ENCODE measurements at regions not wholly inside any gene's neighbourhood (a gene's known extent, or its start where the extent isn't known, plus 50 kb on each side); places are given as distances from the start of the nearest gene placed in this dataset.

DNA sequence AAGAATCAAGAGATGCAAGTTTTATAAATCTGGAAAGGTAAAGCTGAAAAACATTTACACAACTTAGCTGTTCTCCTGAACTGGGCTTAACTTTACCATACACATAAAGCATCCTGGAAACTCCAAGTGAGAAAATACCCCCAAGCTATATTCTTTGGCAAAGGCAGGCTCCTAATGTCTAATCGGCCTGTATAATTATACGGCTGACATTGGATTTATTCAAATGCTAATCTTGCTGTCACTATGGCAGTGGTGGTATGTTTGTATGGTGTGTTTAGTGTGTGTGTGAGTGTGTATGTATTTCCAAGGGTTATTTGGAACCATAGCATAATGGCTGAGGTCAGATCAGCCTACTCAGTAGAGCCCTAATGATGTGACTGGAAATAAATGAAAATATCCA lies 1031.8 kb upstream of the ZEB2 start:
- ATAC-seq = no peak
- no peak for TF ChIP-seq ISL1 (CRISPR knock-in tag; IDR thresholded peaks at IDR 0.05)
- TF ChIP-seq RARB (CRISPR knock-in tag; IDR thresholded peaks at IDR 0.05) = no peak
- no peak for TF ChIP-seq ZFP30 (CRISPR knock-in tag; IDR thresholded peaks at IDR 0.05)
- TF ChIP-seq ZNF8 (CRISPR knock-in tag; IDR thresholded peaks at IDR 0.05) = no peak
- TF ChIP-seq ZC3H10 (CRISPR knock-in tag; IDR thresholded peaks at IDR 0.05) = no peak
- TF ChIP-seq ESRRG (CRISPR knock-in tag; IDR thresholded peaks at IDR 0.05) = no peak
- TF ChIP-seq GLIS3 (CRISPR knock-in tag; IDR thresholded peaks at IDR 0.05) = no peak
- no peak for TF ChIP-seq CSDC2 (CRISPR knock-in tag; IDR thresholded peaks at IDR 0.05)
- no peak for TF ChIP-seq ZNF565 (CRISPR knock-in tag; conservative IDR thresholded peaks at IDR 0.05; ENCODE audit: low read depth)
- TF ChIP-seq BACH2 (CRISPR knock-in tag; IDR thresholded peaks at IDR 0.05; ENCODE audit: borderline replicate concordance) = no peak
- TF ChIP-seq, protein P1, sequence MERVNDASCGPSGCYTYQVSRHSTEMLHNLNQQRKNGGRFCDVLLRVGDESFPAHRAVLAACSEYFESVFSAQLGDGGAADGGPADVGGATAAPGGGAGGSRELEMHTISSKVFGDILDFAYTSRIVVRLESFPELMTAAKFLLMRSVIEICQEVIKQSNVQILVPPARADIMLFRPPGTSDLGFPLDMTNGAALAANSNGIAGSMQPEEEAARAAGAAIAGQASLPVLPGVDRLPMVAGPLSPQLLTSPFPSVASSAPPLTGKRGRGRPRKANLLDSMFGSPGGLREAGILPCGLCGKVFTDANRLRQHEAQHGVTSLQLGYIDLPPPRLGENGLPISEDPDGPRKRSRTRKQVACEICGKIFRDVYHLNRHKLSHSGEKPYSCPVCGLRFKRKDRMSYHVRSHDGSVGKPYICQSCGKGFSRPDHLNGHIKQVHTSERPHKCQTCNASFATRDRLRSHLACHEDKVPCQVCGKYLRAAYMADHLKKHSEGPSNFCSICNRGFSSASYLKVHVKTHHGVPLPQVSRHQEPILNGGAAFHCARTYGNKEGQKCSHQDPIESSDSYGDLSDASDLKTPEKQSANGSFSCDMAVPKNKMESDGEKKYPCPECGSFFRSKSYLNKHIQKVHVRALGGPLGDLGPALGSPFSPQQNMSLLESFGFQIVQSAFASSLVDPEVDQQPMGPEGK (CRISPR knock-in tag; IDR thresholded peaks at IDR 0.05; ENCODE audit: borderline replicate concordance) = no peak
- TF ChIP-seq, protein P2, sequence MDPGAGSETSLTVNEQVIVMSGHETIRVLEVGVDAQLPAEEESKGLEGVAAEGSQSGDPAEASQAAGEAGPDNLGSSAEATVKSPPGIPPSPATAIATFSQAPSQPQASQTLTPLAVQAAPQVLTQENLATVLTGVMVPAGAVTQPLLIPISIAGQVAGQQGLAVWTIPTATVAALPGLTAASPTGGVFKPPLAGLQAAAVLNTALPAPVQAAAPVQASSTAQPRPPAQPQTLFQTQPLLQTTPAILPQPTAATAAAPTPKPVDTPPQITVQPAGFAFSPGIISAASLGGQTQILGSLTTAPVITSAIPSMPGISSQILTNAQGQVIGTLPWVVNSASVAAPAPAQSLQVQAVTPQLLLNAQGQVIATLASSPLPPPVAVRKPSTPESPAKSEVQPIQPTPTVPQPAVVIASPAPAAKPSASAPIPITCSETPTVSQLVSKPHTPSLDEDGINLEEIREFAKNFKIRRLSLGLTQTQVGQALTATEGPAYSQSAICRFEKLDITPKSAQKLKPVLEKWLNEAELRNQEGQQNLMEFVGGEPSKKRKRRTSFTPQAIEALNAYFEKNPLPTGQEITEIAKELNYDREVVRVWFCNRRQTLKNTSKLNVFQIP (CRISPR knock-in tag; IDR thresholded peaks at IDR 0.05; ENCODE audit: borderline replicate concordance, low read depth) = no peak
- no peak for TF ChIP-seq ARNTL (CRISPR knock-in tag; IDR thresholded peaks at IDR 0.05; ENCODE audit: borderline replicate concordance, low read depth)
- no peak for TF ChIP-seq PPARA (CRISPR knock-in tag; IDR thresholded peaks at IDR 0.05; ENCODE audit: borderline replicate concordance)
- no peak for TF ChIP-seq TOX (CRISPR knock-in tag; IDR thresholded peaks at IDR 0.05; ENCODE audit: borderline replicate concordance)

DNA sequence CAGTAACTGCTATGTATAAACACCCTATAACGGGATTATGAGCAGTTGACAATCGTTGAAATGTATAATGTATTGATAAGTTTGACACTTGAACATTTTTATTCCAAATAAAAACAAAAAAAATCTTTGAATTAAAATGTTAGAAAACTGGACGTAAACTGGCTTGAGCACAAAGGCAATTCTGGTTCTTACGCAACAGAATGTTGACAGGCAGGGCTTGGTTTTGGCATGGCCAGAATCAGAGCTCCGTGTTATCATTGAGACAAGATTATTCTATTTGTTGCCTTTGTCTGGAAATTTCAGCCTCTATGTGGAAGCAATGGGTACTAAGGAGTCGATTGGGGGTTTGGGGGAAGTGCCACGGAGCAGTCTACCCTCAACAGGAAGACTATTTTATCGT lies 1028.6 kb upstream of the ZEB2 start:
- ATAC-seq = no peak
- TF ChIP-seq, protein P2 (CRISPR knock-in tag; IDR thresholded peaks at IDR 0.05; ENCODE audit: borderline replicate concordance, low read depth) = no peak
- TF ChIP-seq SNAI2 (CRISPR knock-in tag; IDR thresholded peaks at IDR 0.05) = no peak

DNA sequence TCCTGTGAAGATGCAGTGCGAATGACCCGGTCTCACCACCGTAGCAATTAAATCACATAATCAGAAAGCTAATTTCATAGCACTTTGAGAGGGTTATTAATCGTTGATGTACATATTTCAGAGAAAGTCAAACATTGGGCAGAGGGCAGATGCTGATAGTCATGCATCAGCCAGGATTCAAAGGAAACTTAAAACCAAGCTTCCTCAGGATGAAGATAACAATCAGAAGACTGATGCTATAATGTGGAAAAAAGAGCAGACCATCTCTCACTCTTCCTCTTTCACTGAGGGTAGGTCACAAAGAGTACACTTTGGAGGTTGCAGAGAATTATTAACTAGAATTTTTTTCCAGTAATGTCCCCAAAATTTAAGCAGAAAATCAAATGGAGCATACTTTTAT lies 1027.7 kb upstream of the ZEB2 start:
- no peak for ATAC-seq
- no peak for TF ChIP-seq RARB (CRISPR knock-in tag; IDR thresholded peaks at IDR 0.05)
- TF ChIP-seq CSDC2 (CRISPR knock-in tag; IDR thresholded peaks at IDR 0.05) = no peak
- TF ChIP-seq BACH2 (CRISPR knock-in tag; IDR thresholded peaks at IDR 0.05; ENCODE audit: borderline replicate concordance) = no peak
- TF ChIP-seq, protein P3, sequence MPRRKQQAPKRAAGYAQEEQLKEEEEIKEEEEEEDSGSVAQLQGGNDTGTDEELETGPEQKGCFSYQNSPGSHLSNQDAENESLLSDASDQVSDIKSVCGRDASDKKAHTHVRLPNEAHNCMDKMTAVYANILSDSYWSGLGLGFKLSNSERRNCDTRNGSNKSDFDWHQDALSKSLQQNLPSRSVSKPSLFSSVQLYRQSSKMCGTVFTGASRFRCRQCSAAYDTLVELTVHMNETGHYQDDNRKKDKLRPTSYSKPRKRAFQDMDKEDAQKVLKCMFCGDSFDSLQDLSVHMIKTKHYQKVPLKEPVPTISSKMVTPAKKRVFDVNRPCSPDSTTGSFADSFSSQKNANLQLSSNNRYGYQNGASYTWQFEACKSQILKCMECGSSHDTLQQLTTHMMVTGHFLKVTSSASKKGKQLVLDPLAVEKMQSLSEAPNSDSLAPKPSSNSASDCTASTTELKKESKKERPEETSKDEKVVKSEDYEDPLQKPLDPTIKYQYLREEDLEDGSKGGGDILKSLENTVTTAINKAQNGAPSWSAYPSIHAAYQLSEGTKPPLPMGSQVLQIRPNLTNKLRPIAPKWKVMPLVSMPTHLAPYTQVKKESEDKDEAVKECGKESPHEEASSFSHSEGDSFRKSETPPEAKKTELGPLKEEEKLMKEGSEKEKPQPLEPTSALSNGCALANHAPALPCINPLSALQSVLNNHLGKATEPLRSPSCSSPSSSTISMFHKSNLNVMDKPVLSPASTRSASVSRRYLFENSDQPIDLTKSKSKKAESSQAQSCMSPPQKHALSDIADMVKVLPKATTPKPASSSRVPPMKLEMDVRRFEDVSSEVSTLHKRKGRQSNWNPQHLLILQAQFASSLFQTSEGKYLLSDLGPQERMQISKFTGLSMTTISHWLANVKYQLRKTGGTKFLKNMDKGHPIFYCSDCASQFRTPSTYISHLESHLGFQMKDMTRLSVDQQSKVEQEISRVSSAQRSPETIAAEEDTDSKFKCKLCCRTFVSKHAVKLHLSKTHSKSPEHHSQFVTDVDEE (CRISPR knock-in tag; IDR thresholded peaks at IDR 0.05) = no peak
- TF ChIP-seq, protein P4, sequence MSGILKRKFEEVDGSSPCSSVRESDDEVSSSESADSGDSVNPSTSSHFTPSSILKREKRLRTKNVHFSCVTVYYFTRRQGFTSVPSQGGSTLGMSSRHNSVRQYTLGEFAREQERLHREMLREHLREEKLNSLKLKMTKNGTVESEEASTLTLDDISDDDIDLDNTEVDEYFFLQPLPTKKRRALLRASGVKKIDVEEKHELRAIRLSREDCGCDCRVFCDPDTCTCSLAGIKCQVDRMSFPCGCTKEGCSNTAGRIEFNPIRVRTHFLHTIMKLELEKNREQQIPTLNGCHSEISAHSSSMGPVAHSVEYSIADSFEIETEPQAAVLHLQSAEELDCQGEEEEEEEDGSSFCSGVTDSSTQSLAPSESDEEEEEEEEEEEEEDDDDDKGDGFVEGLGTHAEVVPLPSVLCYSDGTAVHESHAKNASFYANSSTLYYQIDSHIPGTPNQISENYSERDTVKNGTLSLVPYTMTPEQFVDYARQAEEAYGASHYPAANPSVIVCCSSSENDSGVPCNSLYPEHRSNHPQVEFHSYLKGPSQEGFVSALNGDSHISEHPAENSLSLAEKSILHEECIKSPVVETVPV (CRISPR knock-in tag; IDR thresholded peaks at IDR 0.05) = no peak
- no peak for TF ChIP-seq SNAI2 (CRISPR knock-in tag; IDR thresholded peaks at IDR 0.05)
- TF ChIP-seq, protein P5, sequence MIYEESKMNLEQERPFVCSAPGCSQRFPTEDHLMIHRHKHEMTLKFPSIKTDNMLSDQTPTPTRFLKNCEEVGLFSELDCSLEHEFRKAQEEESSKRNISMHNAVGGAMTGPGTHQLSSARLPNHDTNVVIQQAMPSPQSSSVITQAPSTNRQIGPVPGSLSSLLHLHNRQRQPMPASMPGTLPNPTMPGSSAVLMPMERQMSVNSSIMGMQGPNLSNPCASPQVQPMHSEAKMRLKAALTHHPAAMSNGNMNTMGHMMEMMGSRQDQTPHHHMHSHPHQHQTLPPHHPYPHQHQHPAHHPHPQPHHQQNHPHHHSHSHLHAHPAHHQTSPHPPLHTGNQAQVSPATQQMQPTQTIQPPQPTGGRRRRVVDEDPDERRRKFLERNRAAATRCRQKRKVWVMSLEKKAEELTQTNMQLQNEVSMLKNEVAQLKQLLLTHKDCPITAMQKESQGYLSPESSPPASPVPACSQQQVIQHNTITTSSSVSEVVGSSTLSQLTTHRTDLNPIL (CRISPR knock-in tag; IDR thresholded peaks at IDR 0.05; ENCODE audit: low read depth) = no peak
- TF ChIP-seq, protein P1 (CRISPR knock-in tag; IDR thresholded peaks at IDR 0.05; ENCODE audit: borderline replicate concordance) = no peak
- TF ChIP-seq, protein P2 (CRISPR knock-in tag; IDR thresholded peaks at IDR 0.05; ENCODE audit: borderline replicate concordance, low read depth) = no peak
- TF ChIP-seq ZC3H10 (CRISPR knock-in tag; IDR thresholded peaks at IDR 0.05) = no peak
- TF ChIP-seq ZNF565 (CRISPR knock-in tag; conservative IDR thresholded peaks at IDR 0.05; ENCODE audit: low read depth) = no peak
- TF ChIP-seq ESRRG (CRISPR knock-in tag; IDR thresholded peaks at IDR 0.05) = no peak
- no peak for TF ChIP-seq ISL1 (CRISPR knock-in tag; IDR thresholded peaks at IDR 0.05)
- TF ChIP-seq ZFP3 (CRISPR knock-in tag; IDR thresholded peaks at IDR 0.05) = no peak
- TF ChIP-seq ZFP30 (CRISPR knock-in tag; IDR thresholded peaks at IDR 0.05) = no peak
- no peak for TF ChIP-seq ZNF70 (CRISPR knock-in tag; IDR thresholded peaks at IDR 0.05)
- no peak for TF ChIP-seq ARNTL (CRISPR knock-in tag; IDR thresholded peaks at IDR 0.05; ENCODE audit: borderline replicate concordance, low read depth)
- TF ChIP-seq OSR1 (CRISPR knock-in tag; IDR thresholded peaks at IDR 0.05) = no peak
- no peak for TF ChIP-seq ZNF8 (CRISPR knock-in tag; IDR thresholded peaks at IDR 0.05)
